ENCODE measurements at regions not wholly inside any gene's neighbourhood (a gene's known extent, or its start where the extent isn't known, plus 50 kb on each side); places are given as distances from the start of the nearest gene placed in this dataset.
"Not testable (repeated sequence)": the region's sequence is repeated elsewhere in the genome, so short reads cannot be mapped to it uniquely, and the experiment has no call there.

GRCh38 chr5:106978582-106979165 lies 692.1 kb downstream of the EFNA5 start:
- TF ChIP-seq EZH2 (IDR thresholded peaks at IDR 0.05; ENCODE audit: insufficient read depth, low read length); CTCF (IDR thresholded peaks at IDR 0.05; ENCODE audit: insufficient read depth, low read depth, low read length): not testable (repeated sequence)

Data from astrocyte (in vitro differentiated cells and primary cell).